ENCODE measurements at regions not wholly inside any gene's neighbourhood (a gene's known extent, or its start where the extent isn't known, plus 50 kb on each side); places are given as distances from the start of the nearest gene placed in this dataset.

- DNase-seq = no peak
Measured at GRCh38 chr6:23327621-23328020, 758.3 kb downstream of the HDGFL1 start.

GRCh38 chr6:23329086-23329485 lies 759.7 kb downstream of the HDGFL1 start:
- no peak for DNase-seq

- DNase-seq = no peak
Measured at GRCh38 chr6:23330632-23331031, 761.3 kb downstream of the HDGFL1 start.

GRCh38 chr6:23334360-23334759 lies 765.0 kb downstream of the HDGFL1 start:
- no peak for DNase-seq

- no peak for DNase-seq
Measured at GRCh38 chr6:23335894-23336293, 766.5 kb downstream of the HDGFL1 start.

GRCh38 chr6:23339268-23339667 lies 769.9 kb downstream of the HDGFL1 start:
- no peak for DNase-seq

GRCh38 chr6:23340271-23340670 lies 770.9 kb downstream of the HDGFL1 start:
- no peak for DNase-seq

- DNase-seq = no peak
Measured at GRCh38 chr6:23343610-23344306, 774.4 kb downstream of the HDGFL1 start.

GRCh38 chr6:23348185-23348584 lies 777.8 kb upstream of the NRSN1 start:
- no peak for DNase-seq

GRCh38 chr6:23349521-23350147 lies 776.4 kb upstream of the NRSN1 start:
- peak; percentile 91 for DNase-seq

GRCh38 chr6:23350752-23351453 lies 775.1 kb upstream of the NRSN1 start:
- DNase-seq = peak; percentile 5

GRCh38 chr6:23354004-23354403 lies 772.0 kb upstream of the NRSN1 start:
- DNase-seq = no peak

GRCh38 chr6:23357185-23357766 lies 768.7 kb upstream of the NRSN1 start:
- no peak for DNase-seq

GRCh38 chr6:23365732-23366131 lies 760.3 kb upstream of the NRSN1 start:
- no peak for DNase-seq

- DNase-seq = no peak
Measured at GRCh38 chr6:23367311-23367710, 758.7 kb upstream of the NRSN1 start.

- DNase-seq = no peak
Measured at GRCh38 chr6:23368557-23368956, 757.5 kb upstream of the NRSN1 start.

- DNase-seq = no peak
Measured at GRCh38 chr6:23370051-23370450, 756.0 kb upstream of the NRSN1 start.

- no peak for DNase-seq
Measured at GRCh38 chr6:23371132-23371915, 754.7 kb upstream of the NRSN1 start.

GRCh38 chr6:23377830-23378229 lies 748.2 kb upstream of the NRSN1 start:
- no peak for DNase-seq

- DNase-seq = no peak
Measured at GRCh38 chr6:23380465-23380864, 745.5 kb upstream of the NRSN1 start.

- DNase-seq = no peak
Measured at GRCh38 chr6:23388086-23388783, 737.8 kb upstream of the NRSN1 start.

- no peak for DNase-seq
Measured at GRCh38 chr6:23389386-23389785, 736.6 kb upstream of the NRSN1 start.

All from EL (cell line).